ENCODE measurements at regions not wholly inside any gene's neighbourhood (a gene's known extent, or its start where the extent isn't known, plus 50 kb on each side); places are given as distances from the start of the nearest gene placed in this dataset.

- TF ChIP-seq Cebpa-rat (IDR thresholded peaks at IDR 0.05) = no peak
- Histone ChIP-seq H3K27ac (no peak overlapping the region), H4K20me1 (no peaks in the 10 kb centered on the region), H3K9me3 (replicated peaks in 1 of 11) (no peaks in the 10 kb centered on the region), H3K36me3 (no peaks in the 10 kb centered on the region), H3K4me2 (no peak overlapping the region), H3K4me1 (peaks cover 0 to 2% (median 0%) of the 10 kb centered on the region in 10 experiments; a peak in 1 of 20 replicates), H3K4me3 (no peak overlapping the region), H3K27me3 (no peaks in the 10 kb centered on the region), H3K9ac (no peak overlapping the region)
Observed at GRCh38 chr11:122207921-122208764, 92.1 kb upstream of the BLID start.

GRCh38 chr11:122207505-122207904 is 91.5 kb upstream of the BLID start:
- H3K9me3 ChIP-seq (replicated peaks in 1 of 11) = no peaks in the 10 kb centered on the region
- H3K4me2 ChIP-seq = no peak overlapping the region
- H4K20me1 ChIP-seq = no peaks in the 10 kb centered on the region
- H3K9ac ChIP-seq = no peak overlapping the region
- H3K27ac ChIP-seq = no peak overlapping the region
- no peak overlapping the region for H3K4me3 ChIP-seq
- TF ChIP-seq Cebpa-rat (IDR thresholded peaks at IDR 0.05) = no peak
- no peaks in the 10 kb centered on the region for H3K27me3 ChIP-seq
- H3K36me3 ChIP-seq = no peaks in the 10 kb centered on the region
- 0 out of 20 replicates have a peak, but pooled peaks cover 0 to 2% (median 0%) of the 10 kb centered on the region in 10 experiments for H3K4me1 ChIP-seq

DNA sequence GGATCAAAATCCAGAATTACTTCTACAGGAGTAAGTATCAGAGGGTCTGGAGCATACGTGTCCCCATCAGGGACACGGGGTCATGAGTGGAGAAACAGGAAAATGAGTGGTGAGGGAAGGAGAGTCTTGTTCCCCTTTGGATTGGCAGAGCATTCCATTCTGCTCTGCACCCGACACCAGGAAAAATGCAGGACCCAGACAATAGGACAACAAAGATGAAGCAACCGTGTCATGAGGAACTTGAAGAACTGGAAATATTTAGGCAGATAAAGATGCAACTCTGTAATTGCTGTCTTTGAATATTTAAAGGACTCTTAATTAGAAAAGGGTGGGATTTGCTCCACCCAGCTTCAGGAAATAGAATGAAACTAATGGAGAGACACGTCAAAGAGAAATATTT is 89.0 kb upstream of the BLID start:
- Histone ChIP-seq H3K36me3 (no peaks in the 10 kb centered on the region), H3K9ac (no peak overlapping the region), H3K4me2 (no peak overlapping the region), H3K4me3 (no peak overlapping the region), H3K27me3 (no peaks in the 10 kb centered on the region), H3K27ac (no peak overlapping the region), H3K9me3 (replicated peaks in 1 of 11) (no peaks in the 10 kb centered on the region), H4K20me1 (no peaks in the 10 kb centered on the region), H3K4me1 (0 out of 20 replicates have a peak, but pooled peaks cover 0 to 2% (median 0%) of the 10 kb centered on the region in 10 experiments)
- no peak for TF ChIP-seq Cebpa-rat (IDR thresholded peaks at IDR 0.05)

DNA sequence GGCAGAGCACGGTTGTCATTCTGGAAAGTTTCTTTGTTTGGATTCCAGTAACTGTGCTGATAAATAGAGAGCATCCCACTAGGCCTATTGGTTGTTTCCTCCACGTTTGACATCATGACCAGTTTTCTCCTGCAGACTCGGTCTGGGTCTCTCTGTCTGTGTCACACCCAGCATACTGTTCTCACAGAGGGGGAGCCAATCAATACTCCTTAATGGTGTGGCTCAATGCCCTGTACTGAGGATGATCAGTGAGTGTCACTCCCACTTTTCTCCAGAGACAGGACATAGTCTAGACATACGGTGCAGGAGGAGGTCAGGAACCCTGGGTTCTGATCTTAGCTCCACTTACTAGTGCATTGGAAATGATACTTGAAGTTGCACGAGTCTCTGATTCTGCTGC is 88.2 kb upstream of the BLID start:
- Histone ChIP-seq H3K9ac (no peak overlapping the region), H3K27ac (no peak overlapping the region), H3K9me3 (replicated peaks in 1 of 11) (no peaks in the 10 kb centered on the region), H3K36me3 (no peaks in the 10 kb centered on the region), H3K4me3 (no peak overlapping the region), H3K4me2 (no peak overlapping the region), H4K20me1 (no peaks in the 10 kb centered on the region), H3K27me3 (no peaks in the 10 kb centered on the region), H3K4me1 (0 out of 20 replicates have a peak, but pooled peaks cover 0 to 2% (median 0%) of the 10 kb centered on the region in 10 experiments)
- TF ChIP-seq Cebpa-rat (IDR thresholded peaks at IDR 0.05) = no peak

- Histone ChIP-seq H3K9ac (no peak overlapping the region), H3K27ac (no peak overlapping the region), H3K36me3 (no peaks in the 10 kb centered on the region), H3K4me2 (no peak overlapping the region; a peak in 1 of 22 replicates), H3K4me3 (no peak overlapping the region), H4K20me1 (no peaks in the 10 kb centered on the region), H3K27me3 (no peaks in the 10 kb centered on the region), H3K4me1 (0 out of 20 replicates have a peak, but pooled peaks cover 0 to 2% (median 0%) of the 10 kb centered on the region in 10 experiments), H3K9me3 (replicated peaks in 1 of 11) (no peaks in the 10 kb centered on the region)
- no peak for TF ChIP-seq Cebpa-rat (IDR thresholded peaks at IDR 0.05)
Observed at GRCh38 chr11:122202951-122203456, 87.0 kb upstream of the BLID start.

DNA sequence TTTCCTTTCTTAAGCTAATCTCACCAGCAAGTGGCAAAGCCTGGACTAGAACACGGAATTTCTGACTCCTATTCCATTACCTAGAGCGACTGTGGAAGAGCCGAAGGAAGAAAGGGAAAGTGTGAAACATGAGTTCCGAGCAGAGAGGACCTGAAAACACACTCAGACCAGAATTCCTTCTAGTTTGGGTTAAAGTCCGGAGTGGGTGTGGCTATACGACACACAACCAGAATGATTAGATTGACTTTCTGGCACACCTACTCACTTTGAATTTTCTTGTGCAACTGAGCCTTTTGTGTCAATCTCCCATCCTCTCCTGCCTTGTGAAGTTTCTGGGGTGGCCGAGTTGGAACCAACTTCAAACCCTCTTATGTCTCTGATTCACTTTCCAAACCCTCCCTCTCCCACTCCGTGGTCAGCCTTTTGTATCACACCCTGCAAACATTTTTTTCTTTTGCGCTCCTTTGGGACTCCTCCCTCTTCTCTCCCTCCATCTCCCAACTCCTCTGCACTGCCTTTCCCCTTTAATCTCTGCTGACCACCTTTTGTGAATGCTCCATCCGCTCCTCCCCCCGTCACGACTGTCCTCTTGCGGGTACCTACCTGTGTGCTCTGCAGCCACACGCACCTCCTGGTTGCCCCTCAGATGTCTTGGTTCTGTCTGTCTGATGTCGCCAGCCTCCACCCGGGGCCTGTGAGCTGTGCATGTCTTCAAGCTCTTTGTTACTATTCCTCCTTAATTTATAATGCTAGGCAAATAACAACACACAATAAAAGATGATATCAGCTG is 86.3 kb upstream of the BLID start:
- H4K20me1 ChIP-seq = no peaks in the 10 kb centered on the region
- no peaks in the 10 kb centered on the region for H3K27me3 ChIP-seq
- H3K4me2 ChIP-seq = no peak overlapping the region
- peaks cover 0 to 3% (median 0%) of the 10 kb centered on the region in 10 experiments; a peak in 1 of 20 replicates for H3K4me1 ChIP-seq
- H3K9ac ChIP-seq = no peak overlapping the region
- no peak for TF ChIP-seq Cebpa-rat (IDR thresholded peaks at IDR 0.05)
- H3K36me3 ChIP-seq = no peaks in the 10 kb centered on the region
- no peaks in the 10 kb centered on the region for H3K9me3 ChIP-seq (replicated peaks in 1 of 11)
- H3K27ac ChIP-seq = no peak overlapping the region
- H3K4me3 ChIP-seq = no peak overlapping the region

DNA sequence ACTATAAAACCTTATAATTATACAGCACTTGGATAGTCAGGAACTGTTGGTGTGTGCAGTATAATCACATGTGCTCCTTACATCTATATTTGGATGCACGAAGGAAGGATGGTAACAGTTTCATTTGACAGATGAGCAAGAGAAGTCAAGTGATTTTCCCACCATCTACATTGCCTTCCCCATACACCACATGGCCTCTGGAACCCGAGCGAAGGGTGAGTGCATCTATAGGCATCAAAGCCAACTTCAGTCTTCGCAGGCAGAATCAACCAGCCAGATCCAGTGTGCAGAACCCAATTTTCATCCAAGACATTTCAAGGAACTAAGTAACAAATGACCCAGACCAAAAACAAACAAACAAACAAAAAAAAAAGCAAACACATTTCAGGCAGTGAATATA is 85.1 kb upstream of the BLID start:
- no peak for TF ChIP-seq Cebpa-rat (IDR thresholded peaks at IDR 0.05)
- Histone ChIP-seq H3K4me3 (no peak overlapping the region), H3K4me1 (peaks cover 0 to 7% (median 0%) of the 10 kb centered on the region in 10 experiments; a peak in 2 of 20 replicates), H3K9ac (no peak overlapping the region), H4K20me1 (no peaks in the 10 kb centered on the region), H3K27me3 (no peaks in the 10 kb centered on the region), H3K4me2 (no peak overlapping the region), H3K9me3 (replicated peaks in 1 of 11) (no peaks in the 10 kb centered on the region), H3K36me3 (no peaks in the 10 kb centered on the region), H3K27ac (no peak overlapping the region)

DNA sequence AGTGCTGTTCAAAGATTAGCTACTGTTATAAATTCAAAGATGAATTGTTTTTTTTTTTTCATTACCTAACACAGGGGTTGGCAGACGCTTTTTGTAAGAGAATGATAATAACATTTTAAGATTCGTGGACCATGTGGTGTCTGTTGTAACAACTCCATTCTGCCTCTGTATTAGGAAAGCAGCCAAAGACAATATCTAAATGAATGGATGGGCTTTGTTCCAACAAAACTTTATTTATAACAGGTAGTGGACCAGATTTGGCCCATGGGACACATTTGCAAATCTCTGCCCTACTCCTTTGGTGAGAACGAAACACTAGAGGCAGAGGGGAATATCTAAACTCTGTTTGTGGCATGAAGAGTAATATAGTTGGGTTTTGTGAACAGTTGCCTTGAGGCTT is 83.6 kb upstream of the BLID start:
- no peaks in the 10 kb centered on the region for H3K27me3 ChIP-seq
- TF ChIP-seq Cebpa-rat (IDR thresholded peaks at IDR 0.05) = no peak
- H3K4me2 ChIP-seq = no peak overlapping the region
- no peaks in the 10 kb centered on the region for H3K36me3 ChIP-seq
- H3K27ac ChIP-seq = no peak overlapping the region
- peaks cover 0 to 7% (median 0%) of the 10 kb centered on the region in 10 experiments; a peak in 2 of 20 replicates for H3K4me1 ChIP-seq
- H3K9me3 ChIP-seq (replicated peaks in 1 of 11) = no peaks in the 10 kb centered on the region
- H3K4me3 ChIP-seq = no peak overlapping the region
- no peaks in the 10 kb centered on the region for H4K20me1 ChIP-seq
- no peak overlapping the region for H3K9ac ChIP-seq

GRCh38 chr11:122198291-122198983 is 82.4 kb upstream of the BLID start:
- Histone ChIP-seq H3K9ac (no peak overlapping the region), H3K27me3 (no peaks in the 10 kb centered on the region), H3K4me1 (peaks cover 0 to 7% (median 0%) of the 10 kb centered on the region in 10 experiments; a peak in 2 of 20 replicates), H3K27ac (no peak overlapping the region), H3K36me3 (no peaks in the 10 kb centered on the region), H4K20me1 (no peaks in the 10 kb centered on the region), H3K9me3 (replicated peaks in 1 of 11) (no peaks in the 10 kb centered on the region), H3K4me2 (no peak overlapping the region), H3K4me3 (no peak overlapping the region)
- no peak for TF ChIP-seq Cebpa-rat (IDR thresholded peaks at IDR 0.05)
